ENCODE measurements at regions not wholly inside any gene's neighbourhood (a gene's known extent, or its start where the extent isn't known, plus 50 kb on each side); places are given as distances from the start of the nearest gene placed in this dataset.

DNA sequence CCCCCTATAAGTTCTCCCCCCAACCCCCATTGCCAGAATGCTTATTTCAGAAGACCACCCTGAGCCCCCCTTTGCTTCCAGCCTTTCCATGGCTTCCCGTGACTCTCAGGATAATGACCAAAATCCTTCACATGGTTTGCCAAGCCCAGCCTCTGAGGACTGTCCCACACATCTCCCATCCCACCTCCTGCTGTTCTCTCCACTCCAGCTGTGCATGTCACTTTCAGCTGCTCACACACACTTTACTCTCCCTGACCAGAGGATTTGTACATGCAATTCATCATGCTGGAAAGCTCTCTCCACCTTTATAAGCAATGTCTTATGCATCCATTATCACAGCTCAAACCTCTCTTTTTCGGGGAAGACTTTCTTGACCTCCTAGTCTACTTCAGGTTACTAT lies 164.2 kb downstream of the PRL start:
- no peak for ATAC-seq (ENCODE audit: low read depth)

More for the DNA sequence above, 164.2 kb downstream of the PRL start:
- Histone ChIP-seq H3K23ac (ENCODE audit: low read depth, low read length) (no peak overlapping the region), H2BK120ac (ENCODE audit: low read depth, low read length) (no peak overlapping the region), H3K79me1 (ENCODE audit: low read depth in 1 of 2, low read length in 2 of 2) (no peaks in the 10 kb centered on the region), H3K9ac (ENCODE audit: low read depth, low read length) (no peak overlapping the region), H3K14ac (replicated peaks; ENCODE audit: low read depth, low read length) (no peak overlapping the region), H3K18ac (ENCODE audit: low read depth, low read length) (no peak overlapping the region), H2AK5ac (ENCODE audit: low read depth, low read length) (no peak overlapping the region), H3K36me3 (ENCODE audit: control insufficient read depth, insufficient read depth, low read length) (no peaks in the 10 kb centered on the region; the same call in 1 of the 2 replicates), H3K4me3 (ENCODE audit: insufficient read depth, low read depth, low read length) (no peak overlapping the region), H2AFZ (replicated peaks; ENCODE audit: low read length, poor library complexity) (no peak overlapping the region), H2BK20ac (ENCODE audit: low read depth, low read length) (no peak overlapping the region), H3K27me3 (ENCODE audit: control insufficient read depth, insufficient read depth, low read length) (no peaks in the 10 kb centered on the region), H3K4me2 (ENCODE audit: low read depth, low read length) (no peak overlapping the region), H3K9me1 (ENCODE audit: insufficient read depth, low read length) (no peaks in the 10 kb centered on the region), H2BK5ac (ENCODE audit: low read depth, low read length, poor library complexity, severe bottlenecking) (no peak overlapping the region), H3K27ac (ENCODE audit: insufficient read depth, low read length) (no peak overlapping the region), H3K4ac (ENCODE audit: low read depth, low read length) (no peak overlapping the region), H2BK15ac (ENCODE audit: low read depth, low read length) (no peak overlapping the region), H4K20me1 (ENCODE audit: insufficient read depth, low read length) (no peaks in the 10 kb centered on the region), H3K4me1 (ENCODE audit: control insufficient read depth, insufficient read depth, low read length) (no peaks in the 10 kb centered on the region), H4K8ac (ENCODE audit: low read depth in 2 of 2, low read length in 2 of 2) (no peak overlapping the region), H2AK9ac (replicated peaks; ENCODE audit: low read depth, low read length, poor library complexity) (no peak overlapping the region), H4K91ac (ENCODE audit: insufficient read depth, low read depth, low read length) (no peak overlapping the region), H3K9me3 (ENCODE audit: control insufficient read depth, insufficient read depth, low read length) (no peaks in the 10 kb centered on the region), H3K56ac (ENCODE audit: extremely low read depth, insufficient read depth, low read length) (no peak overlapping the region), H4K5ac (ENCODE audit: low read depth, low read length) (no peak overlapping the region)
- TF ChIP-seq RAD21 (IDR thresholded peaks at IDR 0.05; ENCODE audit: low read length): no peak
- no peak for TF ChIP-seq RCOR1 (IDR thresholded peaks at IDR 0.05; ENCODE audit: insufficient replicate concordance, low read length)
- TF ChIP-seq RFX5 (IDR thresholded peaks at IDR 0.05; ENCODE audit: low read depth, low read length): no peak
- no peak for TF ChIP-seq CHD1 (IDR thresholded peaks at IDR 0.05; ENCODE audit: low read depth, low read length)
- dilution Hi-C loops (cut with HindIII; ENCODE audit: low sequenced_read_pairs, unreplicated experiment) (no loop called here), intact Hi-C loops (cut with micrococcal nuclease) (no loop called here), in situ Hi-C loops (cut with MboI; ENCODE audit: low sequenced_read_pairs) (loop anchor here (25.0 kb wide), 1 partner anchor 1570 kb away; no protein-coding TSS in a partner anchor)
- BruUV-seq (replicated peaks): no TSS peak
- no peak for DNase-seq
- ChIA-PET CTCF (no interaction called here), POLR2A (ENCODE audit: unreplicated experiment) (no interaction called here)
- 40% methylated on average over 1 of the region's 2 CpGs; no CpG with 5 or more reads in 1 of the 2 experiments for WGBS, 2 experiments (ENCODE audit: extremely low coverage in 2 of 2, insufficient read length in 1 of 2)
